Loucy (cell line): ENCODE measurements at regions not wholly inside any gene's neighbourhood (a gene's known extent, or its start where the extent isn't known, plus 50 kb on each side); places are given as distances from the start of the nearest gene placed in this dataset.

Source experiments
- H2AFZ ChIP-seq: fragments of 200-600 bp; sonication (generic); 2 replicates; pipeline ENCODE4 v1.6.0; 2016; ENCODE audit warnings: antibody characterized with exemption, mild to moderate bottlenecking, low read length, moderate library complexity
- H3F3A ChIP-seq: fragments of 200-600 bp; 2 replicates; pipeline ENCODE4 v1.6.0; 2016; ENCODE audit warnings: antibody characterized with exemption, low read depth, mild to moderate bottlenecking
- H3K27me3 ChIP-seq: fragments of 200-600 bp; sonication (generic); 2 replicates; pipeline ENCODE4 v1.6.1; 2014; ENCODE audit warnings: low read length, mild to moderate bottlenecking; ENCODE audit not compliant: insufficient read depth, poor library complexity, severe bottlenecking
- H3K36me3 ChIP-seq: fragments of 200-600 bp; sonication (generic); 2 replicates; pipeline ENCODE4 v1.6.1; 2016; ENCODE audit warnings: low read length; ENCODE audit not compliant: insufficient read depth
- H3K4me1 ChIP-seq: fragments of 200-600 bp; sonication (generic); 2 replicates; pipeline ENCODE4 v1.5.1; 2014; ENCODE audit warnings: low read length, mild to moderate bottlenecking; ENCODE audit not compliant: insufficient read depth, poor library complexity, severe bottlenecking
- H3K4me2 ChIP-seq: fragments of 200-600 bp; sonication (generic); 2 replicates; pipeline ENCODE4 v1.6.0; 2014; ENCODE audit warnings: antibody characterized with exemption, low read length, low read depth, mild to moderate bottlenecking; ENCODE audit not compliant: poor library complexity, severe bottlenecking
- H3K4me3 ChIP-seq: fragments of 200-600 bp; sonication (generic); 2 replicates; pipeline ENCODE4 v1.5.1; 2014; ENCODE audit warnings: low read length, mild to moderate bottlenecking, mixed read lengths; ENCODE audit not compliant: poor library complexity, severe bottlenecking
- H3K79me2 ChIP-seq: fragments of 200-600 bp; sonication (generic); 2 replicates; pipeline ENCODE4 v1.6.1; 2014; ENCODE audit warnings: low read length; ENCODE audit not compliant: insufficient read depth
- H3K9ac ChIP-seq: fragments of 200-600 bp; sonication (generic); 2 replicates; pipeline ENCODE4 v1.6.0; 2014; ENCODE audit warnings: mild to moderate bottlenecking, low read depth, low read length, moderate library complexity; ENCODE audit not compliant: poor library complexity, severe bottlenecking
- H3K9me2 ChIP-seq: fragments of 200-600 bp; sonication (generic); replicated peaks from 2 replicates; pipeline ENCODE4 v1.6.1; 2016; ENCODE audit warnings: low read depth, low read length, mixed read lengths
- H3K9me3 ChIP-seq: fragments of 200-600 bp; sonication (generic); 2 replicates; pipeline ENCODE4 v1.6.1; 2014; ENCODE audit warnings: mild to moderate bottlenecking, antibody characterized with exemption, low read length, low read depth; ENCODE audit not compliant: insufficient read depth
- H4K20me1 ChIP-seq: fragments of 200-600 bp; sonication (generic); 2 replicates; pipeline ENCODE4 v1.6.0; 2014; ENCODE audit warnings: antibody characterized with exemption, low read length, mild to moderate bottlenecking; ENCODE audit not compliant: insufficient read depth, poor library complexity, severe bottlenecking
- CTCF ChIP-seq: fragments of 200-600 bp; sonication (generic); conservative IDR thresholded peaks from 2 replicates; pipeline ENCODE4 v1.5.1; 2014; ENCODE audit warnings: mild to moderate bottlenecking, antibody characterized with exemption, low read length
- EZH2phosphoT487 ChIP-seq: fragments of 200-600 bp; IDR thresholded peaks from 2 replicates; pipeline ENCODE4 v1.6.1; 2018; ENCODE audit warnings: antibody characterized with exemption, mild to moderate bottlenecking, moderate library complexity, borderline replicate concordance

GRCh38 chr21:32917362-32918135 is 108.2 kb upstream of the OLIG2 start:
- Histone ChIP-seq H3K9ac (no peak overlapping the region), H3K36me3 (no peaks in the 10 kb centered on the region), H3F3A (no peaks in the 10 kb centered on the region), H3K9me3 (no peaks in the 10 kb centered on the region), H2AFZ (no peak overlapping the region), H3K27me3 (no peaks in the 10 kb centered on the region), H3K9me2 (no peaks in the 10 kb centered on the region), H3K4me3 (no peak overlapping the region), H4K20me1 (no peaks in the 10 kb centered on the region), H3K79me2 (no peaks in the 10 kb centered on the region), H3K4me1 (no peaks in the 10 kb centered on the region), H3K4me2 (no peak overlapping the region)
- no peak for TF ChIP-seq EZH2phosphoT487
- no peak for TF ChIP-seq CTCF

- no peaks in the 10 kb centered on the region for H3K9me3 ChIP-seq
- TF ChIP-seq EZH2phosphoT487 (no peak), CTCF (no peak)
- H3K79me2 ChIP-seq: no peaks in the 10 kb centered on the region
- H3K36me3 ChIP-seq: no peaks in the 10 kb centered on the region
- H3F3A ChIP-seq: no peaks in the 10 kb centered on the region
- H3K9ac ChIP-seq: no peak overlapping the region
- no peaks in the 10 kb centered on the region for H3K27me3 ChIP-seq
- no peak overlapping the region for H3K4me2 ChIP-seq
- H2AFZ ChIP-seq: no peak overlapping the region
- H3K9me2 ChIP-seq: no peaks in the 10 kb centered on the region
- H4K20me1 ChIP-seq: no peaks in the 10 kb centered on the region
- H3K4me3 ChIP-seq: no peak overlapping the region
- no peaks in the 10 kb centered on the region for H3K4me1 ChIP-seq
Observed at GRCh38 chr21:32918478-32919120, 107.1 kb upstream of the OLIG2 start.

GRCh38 chr21:32920474-32920873 is 105.3 kb upstream of the OLIG2 start:
- H2AFZ ChIP-seq: no peak overlapping the region
- no peaks in the 10 kb centered on the region for H3K36me3 ChIP-seq
- TF ChIP-seq CTCF (no peak), EZH2phosphoT487 (no peak)

More at GRCh38 chr21:32920474-32920873, 105.3 kb upstream of the OLIG2 start:
- Histone ChIP-seq H3K9ac (no peak overlapping the region), H3K27me3 (no peaks in the 10 kb centered on the region), H3K4me2 (no peak overlapping the region), H3K9me3 (peaks cover 10% of the 10 kb centered on the region; the same call in 1 of the 2 replicates), H3K4me1 (no peaks in the 10 kb centered on the region), H3K79me2 (no peaks in the 10 kb centered on the region), H3K4me3 (no peak overlapping the region), H4K20me1 (no peaks in the 10 kb centered on the region), H3F3A (no peaks in the 10 kb centered on the region), H3K9me2 (no peaks in the 10 kb centered on the region)
